Activated T-helper 1 cell treated with anti-CD3 and anti-CD28 coated beads, Interleukin-12 subunit alpha, Interleukin-12 subunit beta, Interleukin-2, Interleukin-4 antibody, amounts not matched to agents 30 ng/mL and 10 ng/mL and 1 ng/mL, durations not matched to agents 14 hours and 24 hours and 36 hours (primary cell): ENCODE measurements at regions not wholly inside any gene's neighbourhood (a gene's known extent, or its start where the extent isn't known, plus 50 kb on each side); places are given as distances from the start of the nearest gene placed in this dataset.

Source experiments
- DNase-seq: peaks from one replicate; pipeline ENCODE4 v3.0.0; 2021; ENCODE audit warnings: low spot score
- H3K27ac Mint-ChIP-seq: one replicate; pipeline ENCODE4 v1.8.0; 2021; ENCODE audit warnings: mild to moderate bottlenecking, mixed read lengths
- H3K27me3 Mint-ChIP-seq: one replicate; pipeline ENCODE4 v1.8.0; 2022; ENCODE audit warnings: mild to moderate bottlenecking, moderate library complexity, mixed read lengths; ENCODE audit not compliant: insufficient read depth
- H3K36me3 Mint-ChIP-seq: one replicate; pipeline ENCODE4 v1.8.0; 2021; ENCODE audit warnings: low read depth, mixed read lengths
- H3K4me1 Mint-ChIP-seq: one replicate; pipeline ENCODE4 v1.8.0; 2021; ENCODE audit warnings: low read depth, mixed read lengths
- H3K4me3 Mint-ChIP-seq: one replicate; pipeline ENCODE4 v1.8.0; 2021; ENCODE audit warnings: mild to moderate bottlenecking, moderate library complexity, mixed read lengths
- H3K9me3 Mint-ChIP-seq: one replicate; pipeline ENCODE4 v1.8.0; 2021; ENCODE audit warnings: mixed read lengths
- intact Hi-C: fragments of 100-400 bp; cut with micrococcal nuclease; formaldehyde crosslinking; loops from one replicate; pipeline ENCODE4 v1.15.1; 2024

GRCh38 chr12:31783556-31783955, 54.7 kb upstream of the AMN1 start:
- no peak for DNase-seq
- intact Hi-C loops = no loop called here
- Mint-ChIP-seq H3K4me3 (no peak overlapping the region), H3K36me3 (peaks cover 5% of the 10 kb centered on the region), H3K27me3 (no peaks in the 10 kb centered on the region), H3K9me3 (peaks cover 17% of the 10 kb centered on the region), H3K4me1 (no peaks in the 10 kb centered on the region), H3K27ac (no peak overlapping the region)

DNA sequence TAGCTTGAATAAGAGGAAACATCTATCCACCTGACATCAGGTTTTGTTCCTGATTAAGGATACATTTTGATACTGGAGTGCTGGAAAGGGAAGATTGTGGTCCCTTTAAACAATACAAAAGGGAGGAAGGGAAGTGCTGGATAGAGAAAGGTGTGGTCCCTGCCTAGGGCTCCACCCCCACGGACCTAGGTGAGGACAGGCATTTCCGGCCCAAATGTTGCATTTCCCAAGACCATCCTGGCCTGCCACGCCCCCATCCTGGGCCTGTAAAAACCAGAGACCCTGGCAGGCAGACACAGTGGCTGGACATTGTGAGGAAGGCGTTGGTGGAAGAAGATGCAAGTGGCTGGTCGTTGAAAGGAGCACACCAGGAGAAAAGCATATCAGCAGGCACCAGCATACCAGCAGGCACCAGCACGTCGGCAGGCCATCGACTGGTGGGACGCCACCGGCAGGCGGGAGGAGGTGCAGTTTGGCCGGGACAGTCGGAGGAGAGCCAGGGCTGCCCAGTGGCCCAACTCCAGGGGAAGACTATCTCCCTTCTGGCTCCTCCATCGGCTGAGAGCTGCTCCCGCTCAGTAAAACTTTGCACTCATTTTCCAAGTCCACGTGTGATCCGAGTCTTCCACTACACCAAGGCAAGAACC, 53.2 kb upstream of the AMN1 start:
- Mint-ChIP-seq H3K4me3 (no peak overlapping the region), H3K4me1 (no peaks in the 10 kb centered on the region), H3K36me3 (peaks cover 5% of the 10 kb centered on the region), H3K9me3 (peaks cover 17% of the 10 kb centered on the region), H3K27ac (no peak overlapping the region), H3K27me3 (no peaks in the 10 kb centered on the region)
- DNase-seq = no peak
- intact Hi-C loops = no loop called here

GRCh38 chr12:31780096-31780495, 51.3 kb upstream of the AMN1 start:
- Mint-ChIP-seq H3K4me1 (no peaks in the 10 kb centered on the region), H3K27ac (no peak overlapping the region), H3K4me3 (no peak overlapping the region), H3K36me3 (peaks cover 5% of the 10 kb centered on the region), H3K9me3 (peaks cover 11% of the 10 kb centered on the region), H3K27me3 (no peaks in the 10 kb centered on the region)
- no peak for DNase-seq
- intact Hi-C loops = no loop called here

DNA sequence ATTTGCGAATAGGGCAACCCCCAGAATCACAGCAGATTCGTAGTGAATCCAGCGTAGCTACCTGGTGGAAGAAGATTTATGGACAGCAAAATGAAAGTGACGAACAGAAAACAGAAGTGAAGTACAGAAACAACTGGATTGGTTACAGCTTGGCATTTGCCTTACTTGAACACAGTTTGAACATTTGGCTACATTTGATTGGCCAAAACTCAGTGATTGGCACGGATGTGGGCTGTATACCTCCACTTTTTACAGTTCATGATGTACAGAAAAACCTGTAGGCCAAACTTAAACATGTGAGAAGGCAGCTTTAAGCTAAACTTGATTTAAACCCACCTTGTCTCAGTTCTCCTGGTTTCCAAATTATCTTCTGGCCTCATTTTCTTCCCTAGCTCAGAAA, 49.9 kb upstream of the AMN1 start:
- no peak for DNase-seq
- Mint-ChIP-seq H3K9me3 (peaks cover 2% of the 10 kb centered on the region), H3K4me1 (peaks cover 5% of the 10 kb centered on the region), H3K27ac (no peak overlapping the region), H3K4me3 (no peak overlapping the region), H3K27me3 (no peaks in the 10 kb centered on the region), H3K36me3 (peaks cover 2% of the 10 kb centered on the region)
- intact Hi-C loops = no loop called here
